GM19468 (cell line): ENCODE measurements at regions not wholly inside any gene's neighbourhood (a gene's known extent, or its start where the extent isn't known, plus 50 kb on each side); places are given as distances from the start of the nearest gene placed in this dataset.

ENCODE experiments used
- ATAC-seq: cut with Tn5 transposase; IDR thresholded peaks from one replicate; pipeline ENCODE4 v1.9.1; 2021; ENCODE audit warnings: mild to moderate bottlenecking, moderate library complexity, moderate number of reproducible peaks; ENCODE audit not compliant: unreplicated experiment; ENCODE audit errors: extremely low read depth

GRCh38 chr4:58564695-58565475 lies 1454.7 kb upstream of the IGFBP7 start:
- ATAC-seq = no peak

DNA sequence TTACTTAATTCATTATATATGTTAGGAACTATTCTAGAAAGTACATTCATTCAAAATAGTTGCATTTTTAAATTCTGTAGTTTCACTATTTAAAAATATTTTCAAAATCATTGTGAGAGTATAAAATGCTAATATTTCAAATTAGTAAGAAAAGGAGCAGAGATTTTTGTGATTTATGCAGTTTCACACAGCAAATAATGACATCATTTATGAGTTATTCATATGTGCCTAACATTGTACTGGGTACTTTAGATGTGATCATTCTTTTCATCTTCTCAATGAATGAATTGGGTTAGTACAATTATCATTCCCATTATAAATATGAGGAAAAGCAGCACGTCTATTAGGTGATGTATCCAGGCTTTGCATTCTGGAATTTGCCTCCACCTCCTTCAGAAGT lies 1451.0 kb upstream of the IGFBP7 start:
- ATAC-seq = no peak

DNA sequence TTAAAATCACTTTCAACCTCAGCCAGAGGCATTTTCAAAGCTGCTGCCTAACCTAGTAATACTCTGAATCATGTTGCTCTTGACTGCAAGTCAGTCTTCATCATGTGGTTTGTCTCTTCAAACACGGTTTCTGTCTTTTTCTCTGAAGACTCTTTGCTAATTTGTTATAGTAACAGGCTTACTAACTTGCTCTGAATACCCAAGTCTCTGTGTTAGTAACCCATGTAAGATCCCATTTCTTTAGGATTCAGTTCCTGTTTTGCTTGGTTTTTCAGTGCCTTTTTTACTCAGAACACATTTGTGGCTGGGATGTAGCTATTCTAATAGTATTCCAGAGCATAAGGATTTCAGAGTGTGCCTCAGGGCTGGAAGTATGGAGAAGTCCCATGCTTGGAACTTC lies 1450.6 kb upstream of the IGFBP7 start:
- no peak for ATAC-seq

DNA sequence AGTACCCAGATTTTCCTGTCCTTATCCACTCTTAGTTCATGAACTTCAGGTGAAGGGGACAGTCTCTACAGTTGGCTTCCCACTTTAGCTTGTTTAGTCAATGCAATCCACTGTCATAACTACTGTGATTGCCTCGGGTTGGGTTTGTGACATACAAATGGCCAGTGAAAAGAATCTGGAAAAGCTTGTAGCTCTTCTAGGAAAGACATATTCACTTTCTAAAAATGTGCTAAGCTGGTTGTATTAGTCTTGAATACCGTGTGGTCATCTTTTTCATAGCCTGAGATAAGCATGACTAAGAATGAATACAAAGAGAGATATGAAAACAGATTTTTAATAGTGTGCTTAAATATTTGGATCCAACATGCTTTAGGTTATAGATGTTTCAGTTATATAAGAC lies 1443.5 kb upstream of the IGFBP7 start:
- no peak for ATAC-seq

DNA sequence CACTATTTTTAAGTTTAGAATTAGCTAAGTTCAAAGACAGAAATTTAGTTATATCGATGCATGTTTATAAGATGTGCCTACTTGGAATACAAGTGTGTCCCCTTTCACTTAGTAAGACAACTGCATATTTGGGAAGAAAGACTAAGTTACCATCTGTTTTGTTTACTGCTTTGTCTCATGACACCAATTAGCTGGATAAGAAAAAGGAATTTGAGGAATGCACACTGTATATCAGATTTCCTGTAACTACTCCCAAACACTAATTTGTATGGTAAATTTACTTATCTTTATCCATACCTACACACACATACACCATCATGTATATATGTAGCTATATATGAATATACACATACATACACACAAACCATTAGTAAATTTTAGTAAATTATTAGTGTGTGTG lies 1442.8 kb upstream of the IGFBP7 start:
- ATAC-seq = no peak

GRCh38 chr4:58551676-58552075 lies 1441.5 kb upstream of the IGFBP7 start:
- ATAC-seq = no peak

DNA sequence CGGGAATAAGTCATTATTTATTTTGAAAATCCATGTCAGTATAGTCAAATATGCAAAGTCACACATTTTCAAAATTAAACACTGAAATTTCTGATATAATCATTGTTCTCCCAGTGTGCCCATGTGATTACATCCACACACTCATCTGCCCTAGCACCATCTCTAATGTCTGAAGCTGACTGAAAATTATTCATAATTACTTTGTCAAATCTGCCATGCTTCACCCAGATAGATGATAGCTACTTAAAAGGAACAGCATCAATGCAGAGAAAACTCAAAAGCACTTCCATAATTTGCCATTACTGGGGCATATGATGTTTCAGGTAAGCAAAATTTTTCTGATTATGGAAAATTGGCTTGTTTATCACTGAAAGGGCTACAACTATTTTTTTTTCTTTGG lies 1433.3 kb upstream of the IGFBP7 start:
- ATAC-seq = no peak

DNA sequence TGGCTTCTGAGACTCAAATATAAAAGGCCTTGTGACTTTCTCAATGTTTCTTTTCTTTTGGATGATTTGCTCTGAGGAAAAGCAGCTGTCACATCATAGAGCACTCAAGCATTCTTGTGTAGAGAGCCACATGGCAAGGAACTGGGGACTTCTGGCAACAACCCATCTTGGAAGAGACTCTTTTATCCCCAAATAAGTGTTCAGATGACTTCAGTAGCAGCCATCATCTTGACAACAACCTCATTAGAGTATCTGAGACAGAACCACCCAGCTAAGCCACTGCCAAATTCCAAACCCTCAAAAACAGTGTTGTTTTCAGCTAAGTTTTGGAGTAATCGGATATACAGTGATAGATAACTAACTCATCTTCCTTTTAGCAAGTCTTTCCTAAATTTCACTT lies 1431.7 kb upstream of the IGFBP7 start:
- no peak for ATAC-seq

- no peak for ATAC-seq
These were observed 1412.7 kb upstream of the IGFBP7 start for GRCh38 chr4:58522765-58523382.

GRCh38 chr4:58515226-58515625 lies 1405.0 kb upstream of the IGFBP7 start:
- no peak for ATAC-seq

DNA sequence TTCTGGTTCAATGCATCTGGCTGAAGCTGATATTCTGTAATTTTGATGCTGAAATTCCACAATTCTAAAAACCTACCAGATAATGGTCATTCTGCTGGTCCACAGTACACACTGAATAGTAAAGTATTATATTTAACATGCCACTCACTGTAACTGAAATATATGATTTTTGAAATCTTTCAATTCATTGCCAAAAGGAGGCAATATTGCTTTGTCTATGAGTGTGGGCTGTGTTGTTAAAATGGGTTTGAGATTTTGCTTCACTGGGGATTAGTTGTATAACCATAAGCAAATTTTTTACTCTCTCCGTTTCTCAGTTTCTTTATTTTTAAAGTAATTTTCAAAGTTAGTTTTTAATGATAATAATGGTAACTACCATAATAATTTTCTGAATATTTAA lies 1404.1 kb upstream of the IGFBP7 start:
- ATAC-seq = no peak

DNA sequence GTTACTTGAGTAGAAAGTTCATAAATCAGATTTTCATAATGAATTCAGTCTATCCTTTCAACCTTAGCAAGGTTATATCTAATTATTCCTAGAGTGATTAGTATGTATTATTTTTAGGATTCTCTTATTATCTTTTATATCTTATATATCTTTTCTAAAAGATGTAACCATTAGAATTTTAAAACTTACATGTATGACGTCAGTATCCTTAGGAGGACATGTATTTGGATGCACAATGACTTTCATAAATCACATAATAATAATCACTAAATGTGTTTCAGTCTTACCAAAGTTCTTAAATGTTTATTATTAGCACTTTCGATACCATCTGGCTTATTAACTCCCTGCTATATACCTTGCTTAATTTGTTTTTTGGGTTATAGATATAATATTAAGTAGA lies 1400.5 kb upstream of the IGFBP7 start:
- no peak for ATAC-seq

GRCh38 chr4:58507079-58507478 lies 1396.9 kb upstream of the IGFBP7 start:
- no peak for ATAC-seq

GRCh38 chr4:58502839-58503238 lies 1392.7 kb upstream of the IGFBP7 start:
- ATAC-seq = no peak

GRCh38 chr4:58499182-58499581 lies 1389.0 kb upstream of the IGFBP7 start:
- ATAC-seq = no peak

- no peak for ATAC-seq
These were observed 1381.4 kb upstream of the IGFBP7 start for GRCh38 chr4:58491620-58492019.

DNA sequence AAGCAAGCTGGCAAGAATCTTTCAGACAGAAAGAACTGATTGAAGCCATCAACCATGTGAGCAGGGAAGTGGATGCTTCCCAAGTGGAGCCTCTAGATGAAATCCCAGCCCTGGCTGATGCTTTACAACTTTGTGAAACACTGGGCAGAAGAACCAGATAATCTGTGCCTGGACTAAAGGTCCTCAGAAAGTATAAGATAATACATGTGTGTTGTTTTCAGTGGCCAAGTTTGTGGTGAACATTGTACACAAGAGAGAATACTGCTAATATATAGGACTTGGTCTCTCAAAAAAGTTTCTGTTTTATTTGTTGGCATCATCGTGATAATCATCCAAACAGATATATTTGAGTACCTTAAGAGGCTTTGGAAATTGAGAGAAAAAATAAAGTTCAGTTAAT lies 1367.8 kb upstream of the IGFBP7 start:
- ATAC-seq = no peak

DNA sequence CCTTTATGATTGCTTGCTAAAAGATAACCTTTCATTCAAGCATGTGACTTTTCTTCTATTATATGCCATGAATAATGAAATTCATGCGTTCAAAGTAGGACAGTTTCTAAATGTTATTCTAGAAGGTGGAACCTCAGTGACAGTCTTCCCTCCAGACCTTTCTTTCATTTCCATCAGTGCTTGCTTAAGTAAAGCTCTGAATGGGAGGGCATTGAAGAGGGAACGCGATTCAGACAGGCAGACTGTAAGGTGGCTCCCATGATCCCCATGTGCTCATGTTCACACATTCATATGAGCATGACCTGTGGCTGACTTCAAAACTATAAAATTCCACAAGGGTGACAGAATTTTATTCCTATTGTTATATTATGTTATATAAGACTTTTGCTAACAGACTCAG lies 1367.3 kb upstream of the IGFBP7 start:
- ATAC-seq = no peak

DNA sequence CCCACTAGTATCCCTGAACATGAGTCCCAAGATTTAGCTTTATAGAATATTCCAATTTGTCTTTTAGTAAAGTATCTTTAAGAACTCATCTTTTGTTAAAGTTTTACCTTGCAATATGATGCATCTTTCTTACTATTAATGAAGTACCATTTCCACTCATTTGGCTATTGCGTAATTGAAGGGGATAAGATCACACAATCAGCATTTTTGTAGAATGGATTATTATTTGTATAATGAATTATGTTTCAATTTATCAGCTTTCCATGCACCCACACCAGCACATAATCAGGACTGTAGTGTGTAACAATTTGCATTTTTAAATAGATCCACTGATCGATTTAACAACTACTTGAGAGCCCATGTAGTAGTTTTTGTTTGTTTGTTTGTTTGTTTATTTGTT lies 1364.9 kb upstream of the IGFBP7 start:
- no peak for ATAC-seq

DNA sequence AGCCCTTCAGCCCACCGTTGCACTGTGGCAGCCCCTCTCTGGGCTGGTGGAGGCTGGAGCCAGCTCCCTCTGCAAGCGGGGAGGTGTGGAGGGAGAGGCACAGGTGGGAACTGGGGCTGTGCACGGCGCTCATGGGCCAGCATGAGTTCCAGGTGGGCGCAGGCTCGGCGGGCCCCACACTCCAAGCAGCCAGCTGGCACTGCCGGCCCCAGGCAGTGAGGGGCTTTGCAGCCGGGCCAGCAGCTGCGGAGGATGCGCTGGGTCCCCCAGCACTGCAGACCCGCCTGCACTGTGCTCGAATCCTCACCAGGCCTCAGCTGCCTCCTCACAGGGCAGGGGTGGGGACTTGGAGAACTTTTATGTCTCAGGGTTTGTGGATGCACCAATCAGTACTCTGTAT lies 1354.8 kb upstream of the IGFBP7 start:
- no peak for ATAC-seq

GRCh38 chr4:58456727-58457384 lies 1346.7 kb upstream of the IGFBP7 start:
- no peak for ATAC-seq

DNA sequence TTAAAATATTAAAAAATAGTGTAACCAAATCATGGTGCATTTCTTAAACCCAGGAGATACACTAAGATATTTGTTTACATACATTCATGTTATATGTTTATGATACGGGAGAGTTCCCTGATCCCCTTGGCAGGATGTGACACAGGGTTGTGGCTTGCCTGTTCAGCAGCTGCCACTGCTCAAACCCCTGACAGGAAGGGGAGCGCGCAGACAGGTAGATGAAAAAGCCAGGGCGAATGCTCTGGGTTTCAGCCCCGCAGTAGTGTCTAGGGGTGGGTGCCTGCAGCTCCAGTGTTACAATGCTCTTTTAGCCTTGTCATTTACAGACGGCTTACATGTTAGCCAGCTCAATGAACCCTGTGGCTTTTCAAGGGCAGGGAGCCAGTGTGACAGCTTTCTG lies 1343.8 kb upstream of the IGFBP7 start:
- ATAC-seq = no peak
